ENCODE measurements at regions not wholly inside any gene's neighbourhood (a gene's known extent, or its start where the extent isn't known, plus 50 kb on each side); places are given as distances from the start of the nearest gene placed in this dataset.

DNA sequence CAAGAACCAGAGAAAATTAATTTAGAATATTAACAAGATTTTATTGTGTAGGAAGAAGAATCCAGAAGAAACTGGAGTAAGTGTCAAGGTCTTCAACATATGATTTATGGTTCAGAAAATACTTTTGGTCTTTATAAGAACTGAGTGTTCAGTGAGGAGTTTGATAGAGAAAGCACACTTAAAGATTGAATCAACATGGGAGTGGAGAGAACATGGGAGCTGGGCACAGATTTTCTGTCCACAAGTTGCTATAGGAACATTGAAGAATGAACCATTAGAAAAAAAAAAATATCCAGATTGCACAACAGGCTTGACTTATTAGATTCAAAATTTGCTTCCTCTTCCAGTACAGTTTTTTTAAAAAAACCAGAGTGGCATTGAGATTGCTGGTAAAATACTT, 601.2 kb upstream of the GNPDA2 start:
- TF ChIP-seq ZNF8 (CRISPR knock-in tag; IDR thresholded peaks at IDR 0.05) (no peak), TOX (CRISPR knock-in tag; IDR thresholded peaks at IDR 0.05; ENCODE audit: borderline replicate concordance) (no peak)
- no peak for ATAC-seq

DNA sequence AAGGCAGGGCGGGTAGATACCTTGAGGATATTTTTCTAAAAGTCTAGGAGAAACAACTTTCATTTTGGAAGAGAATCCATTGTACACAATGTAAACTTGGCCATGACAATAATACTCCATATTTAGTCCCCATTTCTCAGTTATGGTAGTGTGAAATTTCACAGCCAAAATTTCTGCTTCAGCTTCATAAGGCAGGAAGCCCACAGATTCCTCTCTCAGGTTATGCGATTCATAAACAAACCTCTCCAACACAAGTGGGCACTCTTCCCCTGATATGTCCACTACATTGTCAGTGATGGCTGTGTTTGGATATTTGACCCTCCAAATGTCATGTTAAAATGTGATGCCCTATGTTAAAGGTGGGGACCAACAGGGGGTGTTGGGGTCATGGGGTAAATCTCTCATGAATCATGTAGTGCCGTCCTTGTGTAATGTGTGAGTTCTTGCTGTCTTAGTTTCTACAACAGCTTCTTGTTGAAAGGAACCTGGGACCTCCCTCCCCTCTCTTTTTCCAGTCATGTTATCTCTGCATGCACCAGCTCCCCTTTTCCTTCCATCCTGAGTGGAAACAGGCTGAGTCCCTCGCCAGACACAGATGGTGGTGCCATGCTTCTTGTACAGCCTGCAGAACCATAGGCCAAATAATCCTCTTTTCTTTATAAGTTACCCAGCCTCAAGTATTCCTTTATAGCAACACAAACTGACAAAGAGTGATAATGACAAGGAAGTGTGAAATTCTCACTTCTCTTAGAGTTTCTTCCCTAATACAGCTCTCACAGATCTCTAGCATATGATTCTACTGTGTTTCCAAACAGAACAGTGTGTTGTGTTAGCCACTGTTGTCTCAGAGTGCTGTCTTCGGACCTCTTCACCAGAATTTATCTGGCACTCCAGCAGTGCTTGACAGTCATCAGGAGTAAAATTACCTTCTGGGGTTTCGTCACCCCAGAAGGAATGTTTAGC, 598.4 kb upstream of the GNPDA2 start:
- ATAC-seq: no peak
- TF ChIP-seq, protein P1, sequence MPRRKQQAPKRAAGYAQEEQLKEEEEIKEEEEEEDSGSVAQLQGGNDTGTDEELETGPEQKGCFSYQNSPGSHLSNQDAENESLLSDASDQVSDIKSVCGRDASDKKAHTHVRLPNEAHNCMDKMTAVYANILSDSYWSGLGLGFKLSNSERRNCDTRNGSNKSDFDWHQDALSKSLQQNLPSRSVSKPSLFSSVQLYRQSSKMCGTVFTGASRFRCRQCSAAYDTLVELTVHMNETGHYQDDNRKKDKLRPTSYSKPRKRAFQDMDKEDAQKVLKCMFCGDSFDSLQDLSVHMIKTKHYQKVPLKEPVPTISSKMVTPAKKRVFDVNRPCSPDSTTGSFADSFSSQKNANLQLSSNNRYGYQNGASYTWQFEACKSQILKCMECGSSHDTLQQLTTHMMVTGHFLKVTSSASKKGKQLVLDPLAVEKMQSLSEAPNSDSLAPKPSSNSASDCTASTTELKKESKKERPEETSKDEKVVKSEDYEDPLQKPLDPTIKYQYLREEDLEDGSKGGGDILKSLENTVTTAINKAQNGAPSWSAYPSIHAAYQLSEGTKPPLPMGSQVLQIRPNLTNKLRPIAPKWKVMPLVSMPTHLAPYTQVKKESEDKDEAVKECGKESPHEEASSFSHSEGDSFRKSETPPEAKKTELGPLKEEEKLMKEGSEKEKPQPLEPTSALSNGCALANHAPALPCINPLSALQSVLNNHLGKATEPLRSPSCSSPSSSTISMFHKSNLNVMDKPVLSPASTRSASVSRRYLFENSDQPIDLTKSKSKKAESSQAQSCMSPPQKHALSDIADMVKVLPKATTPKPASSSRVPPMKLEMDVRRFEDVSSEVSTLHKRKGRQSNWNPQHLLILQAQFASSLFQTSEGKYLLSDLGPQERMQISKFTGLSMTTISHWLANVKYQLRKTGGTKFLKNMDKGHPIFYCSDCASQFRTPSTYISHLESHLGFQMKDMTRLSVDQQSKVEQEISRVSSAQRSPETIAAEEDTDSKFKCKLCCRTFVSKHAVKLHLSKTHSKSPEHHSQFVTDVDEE (CRISPR knock-in tag; IDR thresholded peaks at IDR 0.05): no peak
- no peak for TF ChIP-seq TOX (CRISPR knock-in tag; IDR thresholded peaks at IDR 0.05; ENCODE audit: borderline replicate concordance)
- TF ChIP-seq OSR1 (CRISPR knock-in tag; IDR thresholded peaks at IDR 0.05): no peak
- TF ChIP-seq ZFP30 (CRISPR knock-in tag; IDR thresholded peaks at IDR 0.05): no peak
- no peak for TF ChIP-seq ZFP3 (CRISPR knock-in tag; IDR thresholded peaks at IDR 0.05)
- TF ChIP-seq ESRRG (CRISPR knock-in tag; IDR thresholded peaks at IDR 0.05): no peak
- no peak for TF ChIP-seq ZC3H10 (CRISPR knock-in tag; IDR thresholded peaks at IDR 0.05)
- TF ChIP-seq, protein P2, sequence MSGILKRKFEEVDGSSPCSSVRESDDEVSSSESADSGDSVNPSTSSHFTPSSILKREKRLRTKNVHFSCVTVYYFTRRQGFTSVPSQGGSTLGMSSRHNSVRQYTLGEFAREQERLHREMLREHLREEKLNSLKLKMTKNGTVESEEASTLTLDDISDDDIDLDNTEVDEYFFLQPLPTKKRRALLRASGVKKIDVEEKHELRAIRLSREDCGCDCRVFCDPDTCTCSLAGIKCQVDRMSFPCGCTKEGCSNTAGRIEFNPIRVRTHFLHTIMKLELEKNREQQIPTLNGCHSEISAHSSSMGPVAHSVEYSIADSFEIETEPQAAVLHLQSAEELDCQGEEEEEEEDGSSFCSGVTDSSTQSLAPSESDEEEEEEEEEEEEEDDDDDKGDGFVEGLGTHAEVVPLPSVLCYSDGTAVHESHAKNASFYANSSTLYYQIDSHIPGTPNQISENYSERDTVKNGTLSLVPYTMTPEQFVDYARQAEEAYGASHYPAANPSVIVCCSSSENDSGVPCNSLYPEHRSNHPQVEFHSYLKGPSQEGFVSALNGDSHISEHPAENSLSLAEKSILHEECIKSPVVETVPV (CRISPR knock-in tag; IDR thresholded peaks at IDR 0.05): no peak

DNA sequence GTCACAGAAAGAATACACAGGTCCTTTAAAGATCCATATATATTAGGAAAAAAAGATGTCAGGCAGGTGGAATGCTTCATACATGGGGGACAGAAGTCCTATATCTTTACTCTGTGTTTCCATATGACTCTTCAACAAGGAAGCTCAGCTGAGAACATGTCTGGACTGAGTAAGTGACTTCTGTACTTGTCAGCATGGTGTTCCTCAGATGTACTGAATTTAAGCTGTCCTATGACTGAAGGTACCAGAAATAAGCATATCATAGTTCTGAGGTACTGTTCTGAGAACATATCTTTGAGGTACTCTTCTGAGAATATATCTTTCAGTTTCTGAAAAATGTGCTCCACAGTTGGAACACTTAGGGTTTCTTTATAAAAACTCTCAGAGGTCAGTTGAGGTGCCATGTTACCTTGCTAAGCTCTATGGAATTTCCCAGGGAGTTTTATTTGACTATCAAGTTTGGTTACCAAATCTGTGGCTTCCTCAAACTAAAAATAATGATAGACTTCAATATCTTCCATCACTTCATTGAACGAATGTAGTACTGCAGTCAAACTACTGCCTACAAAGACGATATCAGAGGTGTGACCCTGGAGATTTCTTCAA, 597.2 kb upstream of the GNPDA2 start:
- no peak for ATAC-seq
- TF ChIP-seq ZNF8 (CRISPR knock-in tag; IDR thresholded peaks at IDR 0.05) (no peak), ARNTL (CRISPR knock-in tag; IDR thresholded peaks at IDR 0.05; ENCODE audit: borderline replicate concordance, low read depth) (no peak), PPARA (CRISPR knock-in tag; IDR thresholded peaks at IDR 0.05; ENCODE audit: borderline replicate concordance) (no peak), TOX (CRISPR knock-in tag; IDR thresholded peaks at IDR 0.05; ENCODE audit: borderline replicate concordance) (no peak), CSDC2 (CRISPR knock-in tag; IDR thresholded peaks at IDR 0.05) (no peak), ZFP3 (CRISPR knock-in tag; IDR thresholded peaks at IDR 0.05) (no peak), GLIS3 (CRISPR knock-in tag; IDR thresholded peaks at IDR 0.05) (no peak), ESRRG (CRISPR knock-in tag; IDR thresholded peaks at IDR 0.05) (no peak)
- TF ChIP-seq, protein P3, sequence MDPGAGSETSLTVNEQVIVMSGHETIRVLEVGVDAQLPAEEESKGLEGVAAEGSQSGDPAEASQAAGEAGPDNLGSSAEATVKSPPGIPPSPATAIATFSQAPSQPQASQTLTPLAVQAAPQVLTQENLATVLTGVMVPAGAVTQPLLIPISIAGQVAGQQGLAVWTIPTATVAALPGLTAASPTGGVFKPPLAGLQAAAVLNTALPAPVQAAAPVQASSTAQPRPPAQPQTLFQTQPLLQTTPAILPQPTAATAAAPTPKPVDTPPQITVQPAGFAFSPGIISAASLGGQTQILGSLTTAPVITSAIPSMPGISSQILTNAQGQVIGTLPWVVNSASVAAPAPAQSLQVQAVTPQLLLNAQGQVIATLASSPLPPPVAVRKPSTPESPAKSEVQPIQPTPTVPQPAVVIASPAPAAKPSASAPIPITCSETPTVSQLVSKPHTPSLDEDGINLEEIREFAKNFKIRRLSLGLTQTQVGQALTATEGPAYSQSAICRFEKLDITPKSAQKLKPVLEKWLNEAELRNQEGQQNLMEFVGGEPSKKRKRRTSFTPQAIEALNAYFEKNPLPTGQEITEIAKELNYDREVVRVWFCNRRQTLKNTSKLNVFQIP (CRISPR knock-in tag; IDR thresholded peaks at IDR 0.05; ENCODE audit: borderline replicate concordance, low read depth): no peak
- TF ChIP-seq, protein P2 (CRISPR knock-in tag; IDR thresholded peaks at IDR 0.05): no peak
- TF ChIP-seq, protein P1 (CRISPR knock-in tag; IDR thresholded peaks at IDR 0.05): no peak

Measured in SK-N-SH treated with all-trans-retinoic acid at 6 μM for 48 hours (cell line).